ENCODE measurements at regions not wholly inside any gene's neighbourhood (a gene's known extent, or its start where the extent isn't known, plus 50 kb on each side); places are given as distances from the start of the nearest gene placed in this dataset.

DNA sequence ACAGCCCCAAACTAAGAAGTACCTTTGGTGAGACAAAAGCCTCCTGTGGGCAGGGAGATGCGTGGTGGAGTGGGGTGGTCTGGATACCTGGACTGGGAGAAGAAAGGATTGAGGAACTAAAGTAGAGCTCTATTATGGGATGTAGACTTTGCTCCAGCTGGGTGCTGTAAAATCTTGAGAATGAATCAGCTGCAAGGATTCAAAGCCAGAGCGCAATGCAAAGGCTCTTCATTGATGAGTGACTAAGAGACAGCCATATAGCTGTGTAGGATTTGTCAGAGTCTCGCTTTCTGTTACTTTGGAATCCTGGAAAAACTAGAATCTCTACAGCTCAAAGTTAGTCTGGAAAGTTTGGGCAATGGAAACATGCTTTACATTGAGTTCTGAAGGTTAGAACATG is 159.9 kb downstream of the TAF11L14 start:
- TF ChIP-seq, protein P1, sequence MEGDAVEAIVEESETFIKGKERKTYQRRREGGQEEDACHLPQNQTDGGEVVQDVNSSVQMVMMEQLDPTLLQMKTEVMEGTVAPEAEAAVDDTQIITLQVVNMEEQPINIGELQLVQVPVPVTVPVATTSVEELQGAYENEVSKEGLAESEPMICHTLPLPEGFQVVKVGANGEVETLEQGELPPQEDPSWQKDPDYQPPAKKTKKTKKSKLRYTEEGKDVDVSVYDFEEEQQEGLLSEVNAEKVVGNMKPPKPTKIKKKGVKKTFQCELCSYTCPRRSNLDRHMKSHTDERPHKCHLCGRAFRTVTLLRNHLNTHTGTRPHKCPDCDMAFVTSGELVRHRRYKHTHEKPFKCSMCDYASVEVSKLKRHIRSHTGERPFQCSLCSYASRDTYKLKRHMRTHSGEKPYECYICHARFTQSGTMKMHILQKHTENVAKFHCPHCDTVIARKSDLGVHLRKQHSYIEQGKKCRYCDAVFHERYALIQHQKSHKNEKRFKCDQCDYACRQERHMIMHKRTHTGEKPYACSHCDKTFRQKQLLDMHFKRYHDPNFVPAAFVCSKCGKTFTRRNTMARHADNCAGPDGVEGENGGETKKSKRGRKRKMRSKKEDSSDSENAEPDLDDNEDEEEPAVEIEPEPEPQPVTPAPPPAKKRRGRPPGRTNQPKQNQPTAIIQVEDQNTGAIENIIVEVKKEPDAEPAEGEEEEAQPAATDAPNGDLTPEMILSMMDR (IDR thresholded peaks at IDR 0.05) = no peak
- TF ChIP-seq POLR2AphosphoS5 (IDR thresholded peaks at IDR 0.05) (no peak), POLR2A (IDR thresholded peaks at IDR 0.05) (no peak), EP300 (IDR thresholded peaks at IDR 0.05) (no peak)
